Ureter (tissue), 1 donor: ENCODE measurements at regions not wholly inside any gene's neighbourhood (a gene's known extent, or its start where the extent isn't known, plus 50 kb on each side); places are given as distances from the start of the nearest gene placed in this dataset.
"Not testable (repeated sequence)": the region's sequence is repeated elsewhere in the genome, so short reads cannot be mapped to it uniquely, and the experiment has no call there.

Source experiments
- DNase-seq: peaks from one replicate; pipeline ENCODE4 v3.0.0-alpha.2; 2020; ENCODE audit warnings: low spot score
- donor health status: DM: yes; HTN: yes; CAD: no.

DNA sequence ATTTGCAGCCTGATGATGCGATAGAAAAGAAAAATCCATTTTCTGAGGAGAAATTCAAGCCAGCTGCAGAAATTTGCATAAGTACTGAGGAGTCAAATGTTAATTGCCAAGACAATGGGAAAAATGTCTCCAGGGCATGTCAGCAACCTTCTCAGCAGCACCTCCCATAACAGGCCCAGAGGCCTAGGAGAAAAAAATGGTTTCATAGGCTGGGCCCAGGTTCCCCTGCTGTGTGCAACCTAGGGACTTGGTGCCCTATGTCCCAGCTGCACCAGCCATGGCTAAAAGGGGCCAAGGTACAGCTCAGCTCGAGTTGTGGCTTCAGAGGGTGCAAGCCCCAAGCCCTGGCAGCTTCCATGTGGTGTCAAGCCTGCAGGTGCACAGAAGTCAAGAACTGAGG is 144.8 kb upstream of the PRKD1 start:
- DNase-seq, result not testable (repeated sequence)

DNA sequence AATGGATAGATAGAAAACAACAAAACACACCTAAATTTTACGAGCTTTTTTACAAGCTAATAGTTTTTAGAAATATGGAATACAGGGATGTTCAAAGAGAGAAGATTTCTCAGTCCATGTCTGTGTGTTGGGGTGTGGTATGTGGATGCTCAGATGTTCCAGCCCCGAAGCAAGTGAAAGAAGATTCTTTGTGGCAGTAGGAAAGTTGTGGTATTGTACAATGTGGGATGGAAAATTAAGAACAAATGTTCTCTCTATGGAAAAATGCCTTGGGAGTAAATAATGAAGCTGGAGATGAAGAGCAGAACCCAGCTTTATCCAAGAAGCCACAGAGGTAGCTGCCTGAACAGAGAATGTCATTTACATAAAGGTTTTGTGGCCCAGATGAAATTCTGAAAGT is 150.3 kb upstream of the PRKD1 start:
- no peak for DNase-seq

DNA sequence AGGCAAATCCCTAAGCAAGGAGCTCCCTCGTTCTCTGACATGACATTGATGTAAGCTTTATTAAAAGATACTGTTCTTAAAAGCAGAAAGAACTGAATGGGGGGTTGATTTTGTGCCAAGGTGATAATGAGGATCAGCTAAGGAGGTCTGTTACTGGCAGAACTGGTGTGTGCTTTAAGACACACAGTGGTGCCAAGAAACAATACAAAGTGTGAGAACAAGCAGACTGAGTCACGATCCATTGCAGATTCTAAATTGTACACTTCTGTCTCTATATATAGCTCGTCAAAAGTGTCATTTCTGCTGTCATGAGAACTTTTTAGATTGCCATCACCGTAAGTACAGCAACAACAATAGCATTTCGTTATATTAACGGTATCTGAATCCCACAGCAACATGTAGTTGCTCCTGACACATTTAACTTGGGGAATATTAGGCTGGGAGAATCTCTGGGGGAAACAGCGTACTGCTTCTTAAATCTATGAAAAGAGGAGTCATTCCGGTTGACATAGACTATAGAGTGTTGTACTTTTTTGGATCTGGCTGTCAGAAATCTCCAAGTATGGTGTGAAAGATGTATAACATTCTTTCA is 151.3 kb upstream of the PRKD1 start:
- DNase-seq, result no peak

DNA sequence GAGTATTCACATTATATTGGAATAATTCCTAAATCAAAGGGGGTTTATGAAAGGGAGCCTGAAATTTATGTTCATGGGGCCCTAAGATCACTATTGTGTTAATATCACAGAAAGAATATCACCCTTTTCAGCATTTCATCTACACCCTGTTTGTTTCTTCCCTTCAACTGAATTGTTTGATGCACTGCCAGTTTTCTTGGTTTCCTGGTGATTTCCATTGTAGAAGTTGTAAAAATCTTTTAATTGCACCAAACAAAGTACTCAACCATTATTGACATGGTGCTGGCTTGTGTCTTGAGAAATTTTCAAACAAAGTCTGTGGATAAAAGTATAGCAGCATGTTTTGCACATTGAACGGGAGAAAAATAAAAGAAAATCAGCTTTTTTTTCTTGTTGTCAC is 154.8 kb upstream of the PRKD1 start:
- no peak for DNase-seq

DNA sequence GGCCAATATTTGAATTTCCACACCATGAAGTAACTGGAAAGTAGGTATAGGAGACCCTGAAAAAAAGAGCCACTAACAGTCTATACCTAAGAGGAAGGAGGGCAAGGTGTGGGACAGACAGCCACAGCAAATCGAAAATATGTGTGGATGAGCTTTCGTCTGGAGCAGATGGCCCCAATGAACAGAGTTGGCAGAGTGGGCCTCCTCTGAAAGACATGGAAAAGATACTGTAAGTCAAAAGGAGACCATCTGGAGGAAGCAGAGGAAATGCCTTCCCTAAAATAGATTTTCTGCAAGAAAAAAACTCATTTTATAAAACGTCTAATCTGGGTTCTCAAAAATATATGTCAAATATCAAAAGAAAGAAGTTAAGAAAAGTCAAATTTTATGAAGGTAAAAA is 157.2 kb upstream of the PRKD1 start:
- DNase-seq, result no peak

DNA sequence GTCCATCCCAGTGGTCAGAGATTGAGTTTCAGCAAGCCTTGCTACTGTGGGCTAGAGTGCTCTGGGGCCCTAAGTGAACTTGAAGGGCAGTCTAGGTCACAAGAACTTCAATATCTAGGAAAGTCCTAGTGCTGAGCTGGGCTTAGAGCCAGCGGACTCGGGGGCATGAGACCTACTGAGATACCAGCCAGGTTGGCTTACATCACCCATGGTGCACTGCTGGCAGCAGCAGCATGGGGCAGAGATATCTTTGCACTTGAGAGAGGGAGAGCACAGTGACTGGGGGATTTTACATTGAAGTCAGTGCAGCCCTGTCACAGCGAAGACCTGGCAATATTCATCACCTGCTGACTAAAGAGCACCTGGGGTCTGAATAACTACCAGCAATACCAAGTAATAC is 158.3 kb upstream of the PRKD1 start:
- DNase-seq, result no peak

DNA sequence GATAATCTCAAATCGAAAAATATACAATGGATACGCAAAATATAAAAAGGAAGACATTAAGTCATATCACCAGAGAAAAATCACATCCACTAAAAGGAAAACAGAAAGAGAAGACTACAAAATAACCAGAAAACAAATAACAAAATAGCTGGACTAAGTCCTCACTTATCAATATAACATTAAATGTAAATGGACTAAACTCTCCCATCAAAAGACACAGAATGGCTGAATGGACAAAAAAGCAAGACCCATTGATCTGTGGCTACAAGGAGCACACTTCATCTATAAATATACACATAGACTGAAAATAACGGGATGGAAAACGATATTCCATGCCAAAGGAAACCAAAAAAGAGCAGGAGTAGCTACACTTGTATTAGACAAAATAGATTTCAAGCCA is 161.0 kb upstream of the PRKD1 start:
- DNase-seq, result no peak

DNA sequence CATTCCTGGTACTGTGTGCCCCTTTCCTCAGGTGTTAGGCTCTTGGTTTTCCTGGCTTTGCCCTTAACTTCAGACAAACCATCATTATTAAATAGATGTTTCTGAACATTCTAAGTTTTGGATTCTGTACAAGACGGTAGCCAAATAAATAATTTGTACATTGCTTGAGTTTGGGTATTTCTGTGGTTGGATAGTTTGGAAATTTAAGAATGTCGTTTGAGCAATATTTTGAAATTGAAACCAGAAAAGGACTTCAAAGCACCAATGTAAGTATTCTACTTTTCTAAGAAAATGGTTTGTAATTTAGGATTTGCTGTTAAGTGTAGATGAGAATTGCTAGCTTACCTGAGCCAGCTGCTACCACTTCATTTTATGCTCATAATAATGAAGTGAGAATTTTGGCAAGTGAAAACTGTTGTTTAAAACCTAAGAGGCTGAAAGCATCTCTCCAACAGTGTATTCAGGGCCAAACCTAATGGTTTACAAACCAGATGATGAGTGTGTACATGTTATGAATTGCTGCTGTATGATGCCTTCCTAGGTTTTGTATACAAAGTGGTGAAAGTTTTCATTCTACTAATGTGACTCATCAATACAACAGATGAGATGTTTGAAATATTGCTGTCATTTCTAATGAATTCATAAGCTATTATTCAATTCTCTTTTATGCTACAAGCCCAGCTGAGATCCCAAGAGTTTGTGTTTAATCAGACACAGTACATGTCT is 181.5 kb upstream of the PRKD1 start:
- no peak for DNase-seq

DNA sequence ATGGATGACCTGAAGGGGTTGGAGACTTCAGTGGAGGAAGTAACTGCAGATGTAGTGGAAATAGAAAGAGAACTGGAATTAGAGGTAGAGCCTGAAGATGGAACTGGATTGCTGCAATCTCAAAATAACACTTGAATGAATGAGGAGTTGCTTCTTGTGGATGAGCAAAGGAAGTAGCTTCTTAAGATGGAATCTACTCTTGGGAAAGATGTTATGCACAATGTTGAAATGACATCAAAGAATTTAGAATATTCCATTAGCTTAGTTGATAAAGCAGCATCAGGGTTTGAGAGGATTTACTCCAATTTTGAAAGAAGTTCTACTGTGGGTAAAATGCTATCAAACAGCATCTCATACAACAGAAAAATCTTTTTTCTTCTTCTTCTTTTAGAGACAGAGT is 186.4 kb upstream of the PRKD1 start:
- DNase-seq, result no peak

DNA sequence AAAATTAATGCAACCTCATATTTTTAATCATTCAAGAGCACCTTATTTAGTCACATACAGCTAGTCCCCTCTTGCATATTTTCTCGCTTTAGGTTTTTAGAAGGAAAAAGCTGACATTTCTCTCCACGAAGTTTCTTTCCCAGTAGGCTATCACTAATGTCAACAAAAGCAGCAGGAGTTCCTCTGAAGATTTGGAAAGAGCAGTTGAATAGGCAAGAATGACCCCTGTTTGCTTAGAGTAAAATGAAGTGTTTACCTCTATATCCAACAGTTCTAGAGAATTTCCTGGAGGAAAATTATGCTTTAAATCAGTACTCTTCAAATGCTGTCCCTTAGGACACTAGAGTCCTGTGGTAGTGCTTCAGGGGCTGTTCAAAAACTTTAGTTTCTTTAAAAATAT is 188.1 kb upstream of the PRKD1 start:
- DNase-seq, result no peak

DNA sequence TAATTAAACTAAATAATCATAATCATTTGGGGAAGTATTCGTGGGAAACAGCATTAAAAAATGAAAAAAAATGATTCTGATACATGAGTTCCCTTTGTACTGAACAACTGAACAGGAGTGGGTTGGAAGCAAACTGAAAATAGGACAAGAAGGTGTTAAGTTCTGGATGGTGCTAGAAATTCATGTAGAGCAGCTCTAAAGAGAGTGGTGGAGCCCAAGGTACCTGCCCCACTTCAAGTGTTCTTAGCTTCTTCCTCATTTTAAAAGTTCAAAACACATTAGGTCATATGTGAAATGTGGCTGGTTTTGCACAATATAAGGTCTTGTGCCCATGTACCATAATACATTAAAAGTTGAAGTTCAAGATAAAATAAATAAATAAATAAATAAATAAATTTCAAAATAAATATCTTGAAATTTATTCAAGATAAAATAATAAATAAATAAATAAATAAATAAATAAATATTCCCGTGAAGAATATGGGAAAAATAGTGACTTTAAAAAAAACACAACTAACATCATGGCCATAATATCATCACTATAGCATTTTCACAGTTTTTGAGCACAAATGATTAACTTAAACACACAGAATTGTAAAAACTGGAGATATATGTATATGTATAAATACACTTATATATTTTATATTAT is 191.5 kb upstream of the PRKD1 start:
- DNase-seq, result no peak

DNA sequence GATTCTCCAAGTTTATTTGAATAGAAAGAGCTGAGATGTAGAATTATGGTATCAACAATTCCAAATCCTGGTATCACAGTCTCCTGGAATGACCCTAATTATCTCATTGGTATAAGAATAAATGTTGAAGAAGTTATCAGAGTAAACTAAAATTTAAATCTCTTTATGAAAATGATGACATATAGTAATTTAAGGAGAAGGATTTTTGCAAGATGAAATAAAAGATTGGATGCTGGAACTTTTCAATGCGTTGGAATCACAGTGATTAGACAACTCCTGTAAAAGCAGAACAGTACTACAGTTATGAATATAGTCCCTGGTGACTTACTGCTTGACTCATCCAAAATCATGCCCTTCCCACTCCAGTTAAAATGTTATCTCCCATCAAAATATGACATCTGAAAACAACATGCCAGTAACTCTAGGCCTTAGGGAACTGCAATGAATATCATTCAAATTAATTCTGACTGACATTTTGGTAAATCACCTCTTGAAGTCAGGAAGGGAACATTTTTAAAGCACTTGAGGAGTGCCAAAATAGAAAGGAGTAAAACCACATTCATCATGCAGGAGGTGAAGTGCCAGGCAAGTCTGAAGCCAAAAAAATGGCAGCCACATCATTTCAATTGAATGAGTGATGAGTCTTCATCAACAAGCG is 197.8 kb upstream of the PRKD1 start:
- DNase-seq, result no peak

DNA sequence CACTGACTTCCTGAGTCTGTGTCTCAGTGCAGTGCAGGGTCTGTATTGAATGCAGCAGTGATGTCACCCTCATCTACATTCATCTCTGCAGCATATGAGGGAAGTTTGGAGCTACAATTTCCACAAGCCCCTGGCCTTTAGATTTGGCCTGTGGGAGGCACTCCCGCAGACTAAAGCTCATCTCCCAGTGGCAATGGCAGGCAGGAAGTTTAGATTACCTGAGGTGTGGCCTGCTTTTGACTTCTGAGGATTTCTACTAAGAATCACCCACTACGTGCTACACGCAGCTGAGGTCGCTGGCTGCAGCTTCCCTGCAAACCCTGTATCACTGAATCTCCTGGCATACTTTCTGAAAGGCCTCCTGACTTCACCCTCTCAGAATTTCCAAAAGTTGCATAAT is 202.2 kb upstream of the PRKD1 start:
- no peak for DNase-seq

DNA sequence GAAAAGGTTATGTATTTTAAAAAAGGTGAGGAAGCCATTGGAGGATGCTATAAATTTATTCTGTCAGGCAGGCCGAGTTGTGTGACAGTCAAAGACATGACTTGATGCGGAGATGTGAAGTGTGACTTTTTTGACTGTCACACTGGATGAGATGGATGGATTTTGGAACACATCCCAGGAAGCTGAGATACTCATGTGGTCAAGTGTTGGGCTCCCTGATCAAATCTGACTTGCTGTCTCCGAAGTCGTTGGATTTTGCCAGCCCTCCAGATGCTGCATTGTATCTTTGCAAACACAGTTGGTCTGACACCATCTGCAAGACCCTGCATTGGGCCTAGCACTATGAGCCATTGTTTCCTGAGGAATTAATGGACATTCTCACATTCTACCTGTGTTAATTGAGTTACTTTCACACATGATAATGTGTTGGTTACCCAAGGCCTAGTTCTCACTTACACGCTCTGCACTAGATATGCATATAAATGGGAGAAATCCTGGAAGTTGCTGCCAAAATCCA is 204.0 kb upstream of the PRKD1 start:
- no peak for DNase-seq

DNA sequence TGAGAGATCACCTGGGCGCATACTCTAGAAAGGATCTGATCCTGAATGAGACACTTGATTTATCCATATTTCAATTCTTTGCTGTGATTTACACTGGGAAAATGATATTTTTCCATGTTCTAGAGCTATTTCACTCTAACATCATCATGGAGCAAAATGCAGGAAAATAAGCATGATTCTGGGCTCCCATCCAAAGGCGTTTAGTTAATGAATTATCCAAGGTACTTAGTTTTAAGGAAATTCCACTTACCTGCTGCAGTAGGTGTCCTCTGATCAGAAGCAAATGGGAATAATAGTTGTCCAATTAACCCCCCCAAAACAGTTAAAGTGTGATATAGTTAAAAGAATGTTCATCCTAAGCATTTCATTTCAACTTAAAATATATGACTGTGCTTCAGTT is 204.5 kb upstream of the PRKD1 start:
- DNase-seq, result no peak

DNA sequence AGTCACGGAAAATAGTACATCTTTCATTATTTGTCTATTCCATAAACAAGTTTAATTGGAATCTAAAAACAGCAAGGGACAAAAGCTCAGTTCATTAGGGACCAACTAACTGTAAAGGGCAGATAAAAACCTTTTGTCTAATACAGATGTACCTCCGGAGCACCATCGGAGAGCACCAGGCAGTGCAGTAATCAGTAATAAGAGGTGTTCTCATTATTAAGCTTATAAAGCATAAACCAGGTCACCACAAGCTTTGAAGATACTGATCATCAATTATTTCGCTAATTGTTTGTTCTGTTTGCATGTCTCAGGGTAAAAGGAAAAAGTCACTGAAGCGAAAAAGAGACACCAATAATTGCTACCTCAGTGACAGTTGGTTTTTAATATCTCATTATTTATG is 207.3 kb upstream of the PRKD1 start:
- DNase-seq, result no peak

DNA sequence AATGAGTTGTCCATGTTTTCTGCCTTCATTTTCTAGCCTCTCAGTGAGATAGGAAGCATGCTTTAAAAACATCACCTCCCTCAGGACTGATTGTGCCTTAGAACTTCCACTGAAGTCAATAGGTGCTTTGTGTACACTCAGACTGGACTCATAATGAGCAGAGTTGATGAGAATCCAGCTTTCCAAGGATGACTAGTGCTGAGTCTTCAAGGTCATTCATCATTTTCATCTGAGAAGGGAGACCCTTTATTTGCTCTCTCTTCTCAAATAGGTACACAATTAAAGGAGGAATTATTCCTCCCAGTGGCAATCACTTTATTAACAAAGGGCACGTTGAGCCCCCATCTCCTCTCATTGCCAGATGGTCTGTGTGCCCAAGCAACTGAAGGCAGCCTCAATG is 210.9 kb upstream of the PRKD1 start:
- no peak for DNase-seq

DNA sequence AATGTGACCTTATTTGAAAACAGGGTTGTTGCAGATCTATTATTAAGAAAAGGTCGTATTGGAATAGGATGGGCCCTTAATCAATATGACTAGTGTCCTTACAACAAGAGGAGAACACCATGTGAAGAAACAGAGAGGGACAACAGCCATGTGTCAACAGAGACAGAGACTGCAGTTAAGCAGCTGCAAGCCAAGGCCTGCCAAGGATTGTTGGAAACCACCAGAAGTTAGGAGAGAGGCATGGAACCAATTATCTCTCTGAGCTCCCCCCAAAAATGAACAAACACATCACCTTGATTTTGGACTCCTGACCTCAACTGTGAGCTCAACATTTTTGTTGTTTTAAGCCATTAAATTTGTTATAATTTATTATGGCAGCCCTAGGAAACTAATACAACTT is 214.6 kb upstream of the PRKD1 start:
- no peak for DNase-seq

DNA sequence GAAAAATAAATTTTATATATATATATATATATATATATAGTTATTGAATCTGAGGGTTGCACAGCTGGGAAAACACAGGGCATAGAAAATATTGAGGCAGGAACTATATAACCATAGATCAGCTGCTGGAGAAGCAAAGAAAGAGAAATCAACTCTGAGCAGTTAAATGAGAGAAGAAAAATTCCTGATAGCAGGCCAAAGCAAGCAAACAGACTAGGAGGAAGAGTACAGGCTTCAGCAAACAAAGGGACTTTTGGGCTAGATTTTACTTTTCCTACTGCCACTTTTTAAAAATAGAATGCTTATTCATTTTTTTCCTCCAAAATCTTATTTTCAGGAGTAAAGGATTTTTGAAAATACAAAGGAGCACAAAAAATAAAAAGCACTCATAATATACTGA is 216.0 kb upstream of the PRKD1 start:
- no peak for DNase-seq

DNA sequence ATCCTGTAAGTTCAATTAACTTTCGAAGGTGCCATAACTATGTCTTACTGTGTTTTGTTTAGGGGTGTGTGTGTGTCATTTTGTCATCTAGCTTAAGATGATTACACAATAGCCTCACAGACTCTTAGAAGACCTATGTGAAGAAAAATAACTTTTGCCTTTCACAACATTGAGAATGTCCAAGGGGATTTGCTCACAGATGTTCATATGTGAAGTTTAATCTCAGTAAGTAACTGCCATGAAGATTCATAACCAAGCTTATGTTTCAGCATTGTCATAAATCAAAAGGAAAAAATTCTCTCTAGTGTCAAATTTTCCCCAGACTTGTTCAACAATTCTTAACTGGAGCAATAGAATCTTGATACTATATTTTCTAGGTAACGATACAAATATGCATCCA is 226.1 kb upstream of the PRKD1 start:
- no peak for DNase-seq

DNA sequence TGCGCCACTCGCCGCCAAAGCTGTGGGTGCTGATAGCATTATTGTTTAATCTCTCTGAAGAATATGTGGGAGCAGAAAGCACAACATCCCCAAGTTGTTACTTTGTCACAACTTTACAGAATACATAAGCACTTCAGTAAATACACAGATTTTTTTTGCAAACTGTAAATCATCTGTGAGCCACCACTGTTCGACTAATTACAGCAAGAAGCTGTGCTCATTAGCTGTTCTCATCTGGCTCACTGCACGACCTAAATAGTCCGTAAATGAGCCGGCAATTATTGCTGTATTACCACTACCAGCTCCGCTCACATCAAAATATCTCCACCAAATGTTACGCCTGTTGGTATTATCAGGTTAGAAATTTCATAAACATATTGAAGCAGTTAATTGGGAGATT is 228.9 kb upstream of the PRKD1 start:
- DNase-seq, result no peak

DNA sequence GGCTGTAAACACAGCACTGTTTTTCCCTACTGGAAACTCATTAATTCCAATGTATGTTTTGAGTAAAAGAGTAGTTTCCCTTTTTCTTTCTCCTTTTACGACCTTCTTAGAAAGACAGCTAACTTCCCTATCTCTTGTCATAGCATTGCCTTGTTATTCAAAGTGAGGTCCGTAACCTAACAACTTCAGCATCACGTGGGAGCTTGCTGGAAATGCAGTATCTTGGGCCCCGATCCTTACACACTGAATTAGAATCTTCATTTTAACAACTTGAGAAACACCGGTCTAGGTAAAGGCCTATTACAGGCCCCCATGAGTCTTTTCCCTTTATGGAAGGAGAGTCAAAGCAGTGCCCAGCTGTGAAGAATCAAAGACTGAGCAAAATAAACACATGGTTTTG is 230.7 kb upstream of the PRKD1 start:
- no peak for DNase-seq

DNA sequence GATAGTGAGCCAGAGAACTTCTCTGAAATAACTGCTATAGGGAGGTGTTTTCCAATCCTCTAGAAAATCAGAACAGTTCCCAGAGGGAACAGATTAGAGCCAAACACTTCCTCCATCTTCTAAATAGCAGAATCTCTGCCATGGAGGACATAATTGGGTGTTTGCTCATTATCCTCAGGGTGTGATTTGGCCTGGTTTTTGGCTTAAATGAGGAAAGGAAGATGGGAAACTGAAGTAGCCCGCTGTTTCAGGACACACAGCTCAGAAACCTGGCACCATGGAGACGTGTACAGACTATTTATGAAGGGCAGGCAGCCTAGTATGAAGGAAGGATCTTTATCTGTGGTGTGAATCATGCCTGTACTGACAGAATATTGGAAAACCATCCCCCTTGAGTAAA is 231.7 kb upstream of the PRKD1 start:
- no peak for DNase-seq
